22Rv1 (cell line): ENCODE measurements at regions not wholly inside any gene's neighbourhood (a gene's known extent, or its start where the extent isn't known, plus 50 kb on each side); places are given as distances from the start of the nearest gene placed in this dataset.

Experiments
- H3K27ac ChIP-seq: fragments of 450-650 bp; 2 replicates; pipeline ENCODE4 v1.5.1; 2017
- ZFX ChIP-seq: fragments of 450-650 bp; IDR thresholded peaks from 2 replicates; pipeline ENCODE4 v1.6.1; 2017; ENCODE audit warnings: antibody characterized with exemption, borderline replicate concordance
- TF ChIP-seq, protein P1 (sequence below): fragments of 450-650 bp; IDR thresholded peaks from 2 replicates; pipeline ENCODE4 v1.5.1; 2017; ENCODE audit warnings: mild to moderate bottlenecking

DNA sequence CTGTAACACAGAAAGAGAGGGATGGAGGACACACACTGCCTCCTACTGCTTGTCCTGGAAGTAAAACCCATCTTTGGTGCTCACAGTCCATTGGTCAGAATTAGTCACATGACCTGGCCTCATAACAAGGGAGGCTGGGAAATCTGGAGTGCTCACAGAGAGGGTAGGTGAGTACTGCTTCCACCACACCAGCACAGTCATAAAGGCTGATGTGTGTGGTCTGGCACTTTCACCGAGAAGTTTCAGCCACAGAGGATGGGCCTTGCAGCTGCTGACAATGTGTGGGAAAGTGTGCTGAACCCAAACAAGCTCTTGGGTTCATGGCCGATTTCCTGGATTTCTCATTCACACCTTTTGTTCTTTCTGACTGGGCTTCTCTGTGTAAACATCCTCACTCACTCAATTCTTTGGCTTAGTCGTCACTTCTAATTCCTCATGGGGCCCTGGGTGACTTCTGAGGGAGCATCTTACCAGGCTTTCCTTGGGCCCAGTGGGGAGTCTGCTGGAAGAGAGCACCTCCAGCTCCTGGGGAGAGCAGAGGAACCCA, 100.7 kb downstream of the ASB7 start:
- H3K27ac ChIP-seq: no peak overlapping the region
- TF ChIP-seq, protein P1, sequence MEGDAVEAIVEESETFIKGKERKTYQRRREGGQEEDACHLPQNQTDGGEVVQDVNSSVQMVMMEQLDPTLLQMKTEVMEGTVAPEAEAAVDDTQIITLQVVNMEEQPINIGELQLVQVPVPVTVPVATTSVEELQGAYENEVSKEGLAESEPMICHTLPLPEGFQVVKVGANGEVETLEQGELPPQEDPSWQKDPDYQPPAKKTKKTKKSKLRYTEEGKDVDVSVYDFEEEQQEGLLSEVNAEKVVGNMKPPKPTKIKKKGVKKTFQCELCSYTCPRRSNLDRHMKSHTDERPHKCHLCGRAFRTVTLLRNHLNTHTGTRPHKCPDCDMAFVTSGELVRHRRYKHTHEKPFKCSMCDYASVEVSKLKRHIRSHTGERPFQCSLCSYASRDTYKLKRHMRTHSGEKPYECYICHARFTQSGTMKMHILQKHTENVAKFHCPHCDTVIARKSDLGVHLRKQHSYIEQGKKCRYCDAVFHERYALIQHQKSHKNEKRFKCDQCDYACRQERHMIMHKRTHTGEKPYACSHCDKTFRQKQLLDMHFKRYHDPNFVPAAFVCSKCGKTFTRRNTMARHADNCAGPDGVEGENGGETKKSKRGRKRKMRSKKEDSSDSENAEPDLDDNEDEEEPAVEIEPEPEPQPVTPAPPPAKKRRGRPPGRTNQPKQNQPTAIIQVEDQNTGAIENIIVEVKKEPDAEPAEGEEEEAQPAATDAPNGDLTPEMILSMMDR: no peak
- no peak for TF ChIP-seq ZFX

DNA sequence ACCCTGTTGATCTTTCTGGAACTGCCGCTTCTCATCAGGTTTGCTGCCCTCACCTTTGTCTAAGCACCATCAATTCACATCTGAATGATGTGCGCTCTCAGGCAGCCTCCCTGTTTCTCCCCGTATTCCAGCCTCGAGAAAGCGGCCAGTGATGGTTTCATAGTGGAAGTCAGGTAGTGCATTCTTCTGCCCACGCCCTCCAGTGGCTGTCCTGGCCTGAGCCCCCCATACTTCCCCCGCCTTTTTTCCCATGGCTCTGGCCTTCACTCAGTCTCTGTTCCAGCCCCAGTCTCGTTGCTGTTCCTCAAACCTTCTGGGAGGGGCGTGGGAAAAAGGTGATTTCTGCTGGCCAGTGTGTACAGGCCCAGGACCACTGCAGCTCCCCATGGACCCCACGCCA, 101.3 kb downstream of the ASB7 start:
- TF ChIP-seq ZFX: no peak
- TF ChIP-seq, protein P1: no peak

DNA sequence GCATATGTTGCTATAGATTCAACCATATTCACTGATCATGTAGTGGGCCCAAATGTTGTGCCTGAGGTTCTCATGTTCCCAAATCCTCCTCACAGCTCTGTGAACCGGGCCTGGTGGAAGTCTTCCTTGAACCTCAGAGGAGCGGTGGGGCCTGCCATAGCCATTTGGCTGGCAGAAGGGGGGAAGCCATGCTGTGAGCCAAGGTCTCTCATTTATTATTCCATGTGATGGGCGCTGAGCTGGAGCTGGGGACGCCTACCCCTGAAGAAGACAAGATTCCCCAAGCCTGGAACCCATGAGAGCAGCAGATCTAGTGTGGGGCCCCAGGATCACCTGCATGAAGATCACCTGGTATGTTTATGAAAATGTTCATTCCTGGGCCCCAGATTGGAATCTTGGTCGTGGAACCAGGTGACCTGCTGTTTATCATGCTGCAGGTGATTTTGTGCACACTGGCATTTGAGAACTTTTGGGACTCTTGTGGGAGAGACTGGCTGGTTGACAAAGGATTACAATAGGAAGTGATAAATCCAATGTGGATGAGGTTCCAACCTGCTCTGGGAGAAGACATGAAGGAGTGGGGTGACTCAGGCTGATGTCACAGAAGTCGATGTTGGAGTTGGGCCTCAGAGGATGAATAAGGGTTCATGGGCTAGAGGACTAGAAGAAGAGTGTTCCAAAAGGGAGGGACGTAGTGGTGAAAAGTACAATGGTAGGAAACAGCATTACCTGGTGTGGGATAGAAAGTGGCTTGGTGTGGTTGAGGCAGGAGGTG, 102.1 kb downstream of the ASB7 start:
- no peak overlapping the region for H3K27ac ChIP-seq
- TF ChIP-seq, protein P1: no peak
- no peak for TF ChIP-seq ZFX

More for the DNA sequence above, 101.3 kb downstream of the ASB7 start:
- no peak overlapping the region for H3K27ac ChIP-seq

DNA sequence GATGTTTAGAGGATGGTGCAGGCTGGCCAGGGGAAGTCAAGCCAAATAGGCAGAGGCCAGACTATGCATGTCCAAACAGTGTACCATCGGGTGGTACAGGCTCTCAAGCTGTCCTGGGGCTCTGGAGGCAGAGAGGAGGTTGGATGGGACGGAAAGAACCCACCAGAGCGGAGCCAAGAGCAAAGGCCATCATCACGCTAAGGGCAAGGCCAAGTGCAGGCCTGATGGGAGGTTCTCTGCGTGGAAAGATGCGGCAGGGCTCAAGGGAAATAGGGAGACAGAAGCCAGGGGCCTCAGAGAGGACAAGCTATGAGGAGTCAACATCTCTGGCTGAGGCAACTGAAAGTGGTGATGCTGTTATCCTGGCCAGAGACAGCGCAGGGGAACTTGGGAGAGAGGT, 102.7 kb downstream of the ASB7 start:
- no peak overlapping the region for H3K27ac ChIP-seq
- TF ChIP-seq, protein P1: no peak
- no peak for TF ChIP-seq ZFX

DNA sequence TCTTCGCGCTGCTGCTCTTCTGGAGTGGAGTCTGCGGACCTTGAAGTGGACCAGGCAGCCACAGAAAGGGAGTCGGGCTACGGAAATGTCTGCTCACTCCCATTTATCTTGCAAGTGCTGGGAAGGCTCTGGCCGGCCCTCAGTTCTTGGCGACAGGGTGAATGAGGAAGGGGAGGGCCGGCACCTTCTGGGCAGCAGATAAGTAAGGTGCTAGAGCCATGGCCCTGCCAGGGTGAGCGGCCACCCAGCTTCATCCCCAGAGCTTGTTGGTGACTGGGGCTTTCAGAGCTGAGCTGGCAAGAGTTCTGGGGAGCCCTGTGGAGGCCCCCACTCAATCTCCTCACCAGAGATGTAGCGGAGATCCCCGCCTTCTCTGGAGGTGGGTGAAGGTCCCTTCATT, 103.5 kb downstream of the ASB7 start:
- no peak overlapping the region for H3K27ac ChIP-seq
- TF ChIP-seq ZFX: no peak
- TF ChIP-seq, protein P1: no peak

DNA sequence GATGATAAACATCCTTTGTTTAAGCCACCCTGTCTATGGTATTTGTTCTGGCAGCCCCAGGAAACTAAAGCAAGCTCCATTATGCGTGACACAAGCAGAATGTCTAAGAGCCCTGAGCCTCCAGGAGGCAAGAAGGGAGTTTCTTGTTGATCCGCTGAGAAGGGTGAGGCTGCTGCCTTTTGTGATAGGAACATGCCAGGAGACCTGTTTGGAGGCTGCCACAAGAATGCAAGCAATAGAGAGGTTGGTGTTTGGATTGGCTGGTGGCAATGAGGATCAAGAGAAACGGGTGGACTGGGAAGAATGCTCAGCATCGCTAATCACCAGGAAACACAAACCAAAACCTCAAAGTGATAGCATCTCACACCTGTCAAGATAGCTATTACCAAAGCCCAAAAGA, 104.8 kb downstream of the ASB7 start:
- TF ChIP-seq, protein P1: no peak
- no peak for TF ChIP-seq ZFX
- no peak overlapping the region for H3K27ac ChIP-seq

DNA sequence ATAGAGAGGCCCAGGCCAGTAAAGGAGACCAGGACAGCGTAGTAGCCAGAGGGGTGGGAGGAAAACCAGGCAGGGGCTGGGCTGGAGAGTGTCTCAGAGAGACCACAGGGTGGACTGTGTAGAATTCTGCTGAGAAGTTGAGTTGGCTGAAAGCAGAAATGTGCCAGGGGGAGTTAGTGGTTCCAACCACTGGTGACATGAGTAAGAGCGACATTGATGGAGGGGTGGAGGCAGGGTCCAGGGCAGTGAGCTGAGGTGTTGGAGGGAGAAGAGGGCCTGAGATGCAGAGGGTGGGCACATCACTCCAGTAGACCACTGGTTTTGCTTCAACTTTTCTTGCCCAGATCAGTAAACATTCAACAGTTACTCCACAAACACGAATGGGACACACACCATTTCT, 106.5 kb downstream of the ASB7 start:
- no peak overlapping the region for H3K27ac ChIP-seq
- TF ChIP-seq ZFX: no peak
- TF ChIP-seq, protein P1: no peak
